GM12878 (cell line): ENCODE measurements at regions not wholly inside any gene's neighbourhood (a gene's known extent, or its start where the extent isn't known, plus 50 kb on each side); places are given as distances from the start of the nearest gene placed in this dataset.

Source experiments
- ATAC-seq: fragments of 200-7000 bp; cut with Tn5 transposase; 3 replicates; pipeline ENCODE4 v1.9.1; 2020; ENCODE audit warnings: mild to moderate bottlenecking, moderate library complexity
- BruUV-seq: library from RNA; stranded (reverse); fragments of 400-500 nt; replicated peaks from 2 replicates; lab custom pipeline; 2021; lab: Mats Ljungman, UMichigan
- CTCF ChIA-PET: fragments of 300-600 bp; sonication (Branson Sonifier 250); formaldehyde crosslinking; extraction: SDS; loops from one replicate; lab custom pipeline; 2021; ENCODE audit warnings: inconsistent platforms; lab: Yijun Ruan, JAX
- POLR2A ChIA-PET: fragments of 350-600 bp; formaldehyde crosslinking; extraction: SDS; loops from one replicate; lab custom pipeline; 2021; ENCODE audit warnings: inconsistent platforms; lab: Charles Lee
- RAD21 ChIA-PET: fragments of 300-600 bp; sonication (Branson Sonifier 250); formaldehyde crosslinking; loops from one replicate; lab custom pipeline; 2023; ENCODE audit warnings: antibody characterized with exemption; ENCODE audit not compliant: unreplicated experiment; lab: Charles Lee
- SMC1A ChIA-PET: fragments of 300-600 bp; sonication (Branson Sonifier 250); formaldehyde crosslinking; loops from one replicate; lab custom pipeline; 2023; ENCODE audit not compliant: unreplicated experiment, uncharacterized antibody; lab: Charles Lee
- DNase-seq: peaks from one replicate; pipeline ENCODE4 v3.0.0-alpha.2; 2011; ENCODE audit warnings: low read depth, low spot score
- FAIRE-seq: peaks from 3 replicates; lab custom pipeline; 2011; peaks lifted over from hg19 to GRCh38; lab: Jason Lieb, UNC
- H2AFZ ChIP-seq: 2 replicates; pipeline ENCODE4 v1.6.0; 2011; ENCODE audit warnings: low read depth, low read length, control low read depth; ENCODE audit not compliant: control insufficient read depth
- H3K27ac ChIP-seq: 2 replicates; pipeline ENCODE4 v1.5.1; 2011; ENCODE audit warnings: control low read depth; ENCODE audit not compliant: control insufficient read depth, insufficient read depth
- H3K27me3 ChIP-seq, 2 experiments: replicated peaks in 1 of 2; 2 replicates each; pipeline versions ENCODE4 v1.6.0 to v1.6.1; 2011; ENCODE audit warnings: low read length in 1 of 2; ENCODE audit not compliant: control insufficient read depth in 2 of 2, insufficient read depth in 2 of 2
- H3K36me3 ChIP-seq, 2 experiments: 2 replicates each; pipeline ENCODE4 v1.5.1; 2011; ENCODE audit warnings: low read length in 1 of 2; ENCODE audit not compliant: control insufficient read depth in 2 of 2, insufficient read depth in 2 of 2
- H3K4me1 ChIP-seq: 2 replicates; pipeline ENCODE4 v1.6.1; 2011; ENCODE audit warnings: mild to moderate bottlenecking, low read length, moderate library complexity, mixed read lengths; ENCODE audit not compliant: control insufficient read depth, insufficient read depth
- H3K4me2 ChIP-seq: 2 replicates; pipeline ENCODE4 v1.6.0; 2011; ENCODE audit warnings: control low read depth; ENCODE audit not compliant: control insufficient read depth, insufficient read depth
- H3K4me3 ChIP-seq: fragments of 200-600 bp; sonication (generic); 2 replicates; pipeline ENCODE4 v1.5.1; 2016
- H3K79me2 ChIP-seq: 2 replicates; pipeline ENCODE4 v1.6.0; 2011; ENCODE audit warnings: low read length; ENCODE audit not compliant: control insufficient read depth, insufficient read depth
- H3K9ac ChIP-seq: 2 replicates; pipeline ENCODE4 v1.8.0; 2011; ENCODE audit warnings: low read length, control low read depth, mixed read lengths; ENCODE audit not compliant: control insufficient read depth, insufficient read depth
- H3K9me3 ChIP-seq: replicated peaks from 3 replicates; pipeline ENCODE4 v1.5.1; 2011; ENCODE audit warnings: mild to moderate bottlenecking, low read length; ENCODE audit not compliant: control insufficient read depth, insufficient read depth
- H4K20me1 ChIP-seq: 2 replicates; pipeline ENCODE4 v1.6.0; 2011; ENCODE audit not compliant: control insufficient read depth, insufficient read depth
- ETV6 ChIP-seq, 2 experiments: fragments of 450-650 bp in 1 of 2; IDR thresholded peaks in 1 of 2; conservative IDR thresholded peaks in 1 of 2; 2 replicates each; pipeline ENCODE4 v1.6.1; 2014; ENCODE audit warnings: antibody characterized with exemption in 1 of 2, borderline replicate concordance in 1 of 2, low read depth in 1 of 2, mild to moderate bottlenecking in 1 of 2, moderate library complexity in 1 of 2
- NFYA ChIP-seq: IDR thresholded peaks from 2 replicates; pipeline ENCODE4 v1.6.1; 2011; ENCODE audit warnings: low read depth, mild to moderate bottlenecking, low read length, improper control_type of control experiment, borderline replicate concordance
- WGBS: methylation state at CpG from one replicate; pipeline ENCODE4 v1.1.6; 2016; ENCODE audit warnings: low lambda C conversion rate; ENCODE audit not compliant: insufficient replicate concordance, insufficient coverage; ENCODE audit errors: missing lambda C conversion rate; 5-methylcytosine and 5-hydroxymethylcytosine counted together
- in situ Hi-C: fragments of 300-500 bp; cut with MboI; formaldehyde crosslinking; loops from 9 replicates; pipeline ENCODE4 v1.14.3; 2018; ENCODE audit warnings: mixed read lengths
- intact Hi-C: fragments of 100-400 bp; cut with micrococcal nuclease; formaldehyde crosslinking; loops from one replicate; pipeline ENCODE4 v1.14.2; 2022; ENCODE audit not compliant: unreplicated experiment
- TF ChIP-seq, protein P1 (sequence below): fragments of 450-650 bp; IDR thresholded peaks from 2 replicates; pipeline ENCODE4 v1.6.1; 2017; ENCODE audit warnings: mild to moderate bottlenecking, moderate library complexity

DNA sequence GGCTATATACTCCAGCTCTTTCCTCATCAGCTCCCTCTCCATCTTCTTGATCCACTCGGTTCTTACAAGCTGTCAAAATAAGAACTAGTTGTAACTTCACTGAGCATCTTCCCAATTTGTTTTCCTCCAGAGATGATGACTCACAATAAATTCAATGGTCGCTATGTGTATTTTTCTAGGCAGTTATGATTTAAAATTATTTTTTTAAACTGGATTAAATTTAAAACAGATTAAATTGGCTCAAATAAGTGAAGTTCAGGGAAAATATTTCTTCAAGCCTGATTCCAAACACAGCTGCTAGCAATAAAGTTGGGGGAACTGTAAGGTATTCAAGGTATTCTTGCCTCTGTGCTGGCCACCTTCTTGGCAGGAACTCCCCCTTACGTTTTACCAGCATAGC is 717.7 kb upstream of the USP15 start:
- TF ChIP-seq, protein P1, sequence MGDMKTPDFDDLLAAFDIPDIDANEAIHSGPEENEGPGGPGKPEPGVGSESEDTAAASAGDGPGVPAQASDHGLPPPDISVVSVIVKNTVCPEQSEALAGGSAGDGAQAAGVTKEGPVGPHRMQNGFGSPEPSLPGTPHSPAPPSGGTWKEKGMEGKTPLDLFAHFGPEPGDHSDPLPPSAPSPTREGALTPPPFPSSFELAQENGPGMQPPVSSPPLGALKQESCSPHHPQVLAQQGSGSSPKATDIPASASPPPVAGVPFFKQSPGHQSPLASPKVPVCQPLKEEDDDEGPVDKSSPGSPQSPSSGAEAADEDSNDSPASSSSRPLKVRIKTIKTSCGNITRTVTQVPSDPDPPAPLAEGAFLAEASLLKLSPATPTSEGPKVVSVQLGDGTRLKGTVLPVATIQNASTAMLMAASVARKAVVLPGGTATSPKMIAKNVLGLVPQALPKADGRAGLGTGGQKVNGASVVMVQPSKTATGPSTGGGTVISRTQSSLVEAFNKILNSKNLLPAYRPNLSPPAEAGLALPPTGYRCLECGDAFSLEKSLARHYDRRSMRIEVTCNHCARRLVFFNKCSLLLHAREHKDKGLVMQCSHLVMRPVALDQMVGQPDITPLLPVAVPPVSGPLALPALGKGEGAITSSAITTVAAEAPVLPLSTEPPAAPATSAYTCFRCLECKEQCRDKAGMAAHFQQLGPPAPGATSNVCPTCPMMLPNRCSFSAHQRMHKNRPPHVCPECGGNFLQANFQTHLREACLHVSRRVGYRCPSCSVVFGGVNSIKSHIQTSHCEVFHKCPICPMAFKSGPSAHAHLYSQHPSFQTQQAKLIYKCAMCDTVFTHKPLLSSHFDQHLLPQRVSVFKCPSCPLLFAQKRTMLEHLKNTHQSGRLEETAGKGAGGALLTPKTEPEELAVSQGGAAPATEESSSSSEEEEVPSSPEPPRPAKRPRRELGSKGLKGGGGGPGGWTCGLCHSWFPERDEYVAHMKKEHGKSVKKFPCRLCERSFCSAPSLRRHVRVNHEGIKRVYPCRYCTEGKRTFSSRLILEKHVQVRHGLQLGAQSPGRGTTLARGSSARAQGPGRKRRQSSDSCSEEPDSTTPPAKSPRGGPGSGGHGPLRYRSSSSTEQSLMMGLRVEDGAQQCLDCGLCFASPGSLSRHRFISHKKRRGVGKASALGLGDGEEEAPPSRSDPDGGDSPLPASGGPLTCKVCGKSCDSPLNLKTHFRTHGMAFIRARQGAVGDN: no peak
- TF ChIP-seq ETV6 (conservative IDR thresholded peaks at IDR 0.05 in 1 of 2, IDR thresholded peaks at IDR 0.05 in 1 of 2; ENCODE audit: borderline replicate concordance in 1 of 2, low read depth in 1 of 2) (no peak), NFYA (no peak)
- SMC1A ChIA-PET: no interaction called here
- 10% methylated on average over 3 of the region's 3 CpGs for WGBS
- Histone ChIP-seq H3K27ac (no peak overlapping the region), H2AFZ (no peak overlapping the region), H3K9ac (no peak overlapping the region), H3K4me2 (no peak overlapping the region), H4K20me1 (no peaks in the 10 kb centered on the region), H3K36me3 (no peaks in the 10 kb centered on the region), H3K4me3 (no peak overlapping the region), H3K4me1 (no peaks in the 10 kb centered on the region), H3K27me3 (no peaks in the 10 kb centered on the region), H3K9me3 (no peaks in the 10 kb centered on the region), H3K79me2 (no peaks in the 10 kb centered on the region)
- in situ Hi-C loops: no loop called here
- intact Hi-C loops: loop anchor here (10.0 kb wide), 1 partner anchor 452 kb away; no protein-coding TSS in a partner anchor
- RAD21 ChIA-PET: no interaction called here
- FAIRE-seq: no peak
- ATAC-seq: no peak
- no peak for DNase-seq
- POLR2A ChIA-PET: no interaction called here
- BruUV-seq: no TSS peak
- CTCF ChIA-PET: no interaction called here
